ENCODE measurements at regions not wholly inside any gene's neighbourhood (a gene's known extent, or its start where the extent isn't known, plus 50 kb on each side); places are given as distances from the start of the nearest gene placed in this dataset.
A peak's percentile ranks its signal among the peaks of the same experiment; 100 is the strongest.
"Not testable (repeated sequence)": the region's sequence is repeated elsewhere in the genome, so short reads cannot be mapped to it uniquely, and the experiment has no call there.

GRCh38 chr11:42337786-42338455 is 878.5 kb upstream of the LRRC4C start:
- no peak for DNase-seq

- no peak for DNase-seq
Observed at GRCh38 chr11:42344204-42344792, 884.8 kb upstream of the LRRC4C start.

GRCh38 chr11:42345933-42346332 is 886.5 kb upstream of the LRRC4C start:
- no peak for DNase-seq

GRCh38 chr11:42363701-42364100 is 904.2 kb upstream of the LRRC4C start:
- no peak for DNase-seq

GRCh38 chr11:42390116-42390515 is 921.7 kb upstream of the API5 start:
- DNase-seq: no peak

- no peak for DNase-seq
Observed at GRCh38 chr11:42397483-42397882, 914.3 kb upstream of the API5 start.

- no peak for DNase-seq
Observed at GRCh38 chr11:42407341-42407740, 904.5 kb upstream of the API5 start.

- DNase-seq: no peak
Observed at GRCh38 chr11:42410251-42410955, 901.4 kb upstream of the API5 start.

- DNase-seq: no peak
Observed at GRCh38 chr11:42412590-42412989, 899.2 kb upstream of the API5 start.

GRCh38 chr11:42417691-42418090 is 894.1 kb upstream of the API5 start:
- DNase-seq: no peak

GRCh38 chr11:42422090-42422489 is 889.7 kb upstream of the API5 start:
- DNase-seq: no peak

GRCh38 chr11:42434911-42435310 is 876.9 kb upstream of the API5 start:
- DNase-seq: not testable (repeated sequence)

GRCh38 chr11:42444406-42444805 is 867.4 kb upstream of the API5 start:
- no peak for DNase-seq

- DNase-seq: no peak
Observed at GRCh38 chr11:42462558-42463310, 849.1 kb upstream of the API5 start.

GRCh38 chr11:42465623-42466022 is 846.2 kb upstream of the API5 start:
- DNase-seq: no peak

- DNase-seq: no peak
Observed at GRCh38 chr11:42473106-42473505, 838.7 kb upstream of the API5 start.

GRCh38 chr11:42482822-42483221 is 829.0 kb upstream of the API5 start:
- DNase-seq: no peak

- DNase-seq: no peak
Observed at GRCh38 chr11:42490506-42490905, 821.3 kb upstream of the API5 start.

GRCh38 chr11:42494459-42494858 is 817.3 kb upstream of the API5 start:
- no peak for DNase-seq

GRCh38 chr11:42498971-42499370 is 812.8 kb upstream of the API5 start:
- DNase-seq: no peak

- DNase-seq: no peak
Observed at GRCh38 chr11:42502151-42502550, 809.6 kb upstream of the API5 start.

- no peak for DNase-seq
Observed at GRCh38 chr11:42521994-42522393, 789.8 kb upstream of the API5 start.

- peak in 1 of 2 experiments; percentile 16 for DNase-seq
Observed at GRCh38 chr11:42524534-42525227, 787.1 kb upstream of the API5 start.

All from SW 1271 (cell line).